HG03135 (cell line): ENCODE measurements at regions not wholly inside any gene's neighbourhood (a gene's known extent, or its start where the extent isn't known, plus 50 kb on each side); places are given as distances from the start of the nearest gene placed in this dataset.

Source experiments
- ATAC-seq: cut with Tn5 transposase; IDR thresholded peaks from one replicate; pipeline ENCODE4 v1.9.1; 2021; ENCODE audit warnings: mild to moderate bottlenecking, moderate library complexity; ENCODE audit not compliant: unreplicated experiment

- ATAC-seq = no peak
Measured at GRCh38 chr2:187922846-187923245, 368.6 kb upstream of the TFPI start.

GRCh38 chr2:187924293-187924692, 367.4 kb upstream of the GULP1 start:
- no peak for ATAC-seq

GRCh38 chr2:187934236-187934635, 357.4 kb upstream of the GULP1 start:
- no peak for ATAC-seq

- ATAC-seq = no peak
Measured at GRCh38 chr2:187934692-187935091, 357.0 kb upstream of the GULP1 start.

GRCh38 chr2:187935126-187935525, 356.5 kb upstream of the GULP1 start:
- no peak for ATAC-seq

- ATAC-seq = no peak
Measured at GRCh38 chr2:187936228-187936627, 355.4 kb upstream of the GULP1 start.

- ATAC-seq = no peak
Measured at GRCh38 chr2:187939180-187939579, 352.5 kb upstream of the GULP1 start.

GRCh38 chr2:187942876-187943275, 348.8 kb upstream of the GULP1 start:
- ATAC-seq = no peak

GRCh38 chr2:187943772-187944369, 347.8 kb upstream of the GULP1 start:
- ATAC-seq = no peak

GRCh38 chr2:187949859-187950258, 341.8 kb upstream of the GULP1 start:
- ATAC-seq = no peak

GRCh38 chr2:187951470-187952218, 340.0 kb upstream of the GULP1 start:
- ATAC-seq = no peak

- no peak for ATAC-seq
Measured at GRCh38 chr2:187956906-187957534, 334.7 kb upstream of the GULP1 start.

GRCh38 chr2:187959821-187960220, 331.9 kb upstream of the GULP1 start:
- ATAC-seq = no peak

- ATAC-seq = no peak
Measured at GRCh38 chr2:187962538-187962937, 329.1 kb upstream of the GULP1 start.

- no peak for ATAC-seq
Measured at GRCh38 chr2:187964746-187965145, 326.9 kb upstream of the GULP1 start.

- no peak for ATAC-seq
Measured at GRCh38 chr2:187966924-187967323, 324.8 kb upstream of the GULP1 start.

GRCh38 chr2:187971893-187972292, 319.8 kb upstream of the GULP1 start:
- no peak for ATAC-seq

GRCh38 chr2:187976259-187976985, 315.3 kb upstream of the GULP1 start:
- no peak for ATAC-seq

- ATAC-seq = no peak
Measured at GRCh38 chr2:187976986-187977333, 314.7 kb upstream of the GULP1 start.

- ATAC-seq = no peak
Measured at GRCh38 chr2:187978356-187978755, 313.3 kb upstream of the GULP1 start.

- peak; percentile 88 for ATAC-seq
Measured at GRCh38 chr2:187982668-187983067, 309.0 kb upstream of the GULP1 start.

- no peak for ATAC-seq
Measured at GRCh38 chr2:187985195-187985594, 306.5 kb upstream of the GULP1 start.
